SK-N-SH treated with all-trans-retinoic acid at 6 μM for 48 hours (cell line): ENCODE measurements at regions not wholly inside any gene's neighbourhood (a gene's known extent, or its start where the extent isn't known, plus 50 kb on each side); places are given as distances from the start of the nearest gene placed in this dataset.

Experiments used
- ATAC-seq: fragments of 200-7000 bp; cut with Tn5 transposase; 3 replicates; pipeline ENCODE4 v1.9.1; 2020; ENCODE audit warnings: mild to moderate bottlenecking, moderate library complexity
- ARNTL ChIP-seq: fragments of 450-650 bp; formaldehyde crosslinking; IDR thresholded peaks from 2 replicates; pipeline ENCODE4 v1.5.0; 2020; ENCODE audit warnings: low read depth, mild to moderate bottlenecking, moderate library complexity, borderline replicate concordance
- BACH2 ChIP-seq: fragments of 250-450 bp; sonication (Bioruptor Pico); IDR thresholded peaks from 2 replicates; pipeline ENCODE4 v1.9.0; 2021; ENCODE audit warnings: mild to moderate bottlenecking, borderline replicate concordance
- CSDC2 ChIP-seq: fragments of 250-450 bp; sonication (Bioruptor Pico); IDR thresholded peaks from 2 replicates; pipeline ENCODE4 v1.5.0; 2020; ENCODE audit warnings: mild to moderate bottlenecking, moderate library complexity
- GLIS3 ChIP-seq: fragments of 250-450 bp; sonication (Bioruptor Pico); IDR thresholded peaks from 2 replicates; pipeline ENCODE4 v1.5.0; 2020; ENCODE audit warnings: mild to moderate bottlenecking, moderate library complexity
- ISL1 ChIP-seq: fragments of 250-450 bp; sonication (Bioruptor Pico); IDR thresholded peaks from 2 replicates; pipeline ENCODE4 v2.1.2; 2022; ENCODE audit warnings: mild to moderate bottlenecking, moderate library complexity
- OSR1 ChIP-seq: fragments of 250-450 bp; sonication (Bioruptor Pico); IDR thresholded peaks from 2 replicates; pipeline ENCODE4 v1.8.0; 2022; ENCODE audit warnings: moderate library complexity, mild to moderate bottlenecking, inconsistent platforms
- PPARA ChIP-seq: fragments of 250-450 bp; sonication (Bioruptor Pico); IDR thresholded peaks from 2 replicates; pipeline ENCODE4 v1.5.0; 2020; ENCODE audit warnings: mild to moderate bottlenecking, borderline replicate concordance
- RARB ChIP-seq: fragments of 250-450 bp; sonication (Bioruptor Pico); IDR thresholded peaks from 2 replicates; pipeline ENCODE4 v1.8.0; 2021; ENCODE audit warnings: mild to moderate bottlenecking, moderate library complexity
- SNAI2 ChIP-seq: fragments of 250-450 bp; sonication (Bioruptor Pico); IDR thresholded peaks from 2 replicates; pipeline ENCODE4 v1.5.0; 2020; ENCODE audit warnings: mild to moderate bottlenecking, moderate library complexity
- TCF4 ChIP-seq: fragments of 250-450 bp; sonication (Bioruptor Pico); IDR thresholded peaks from 2 replicates; pipeline ENCODE4 v1.8.0; 2021; ENCODE audit warnings: mild to moderate bottlenecking, moderate library complexity, borderline replicate concordance
- TOX ChIP-seq: fragments of 250-450 bp; sonication (Bioruptor Pico); IDR thresholded peaks from 2 replicates; pipeline ENCODE4 v1.8.0; 2021; ENCODE audit warnings: mild to moderate bottlenecking, moderate library complexity, borderline replicate concordance
- ZFP30 ChIP-seq: fragments of 450-650 bp; formaldehyde crosslinking; IDR thresholded peaks from 2 replicates; pipeline ENCODE4 v1.5.0; 2022; ENCODE audit warnings: mild to moderate bottlenecking, moderate library complexity
- ZNF565 ChIP-seq: fragments of 450-650 bp; formaldehyde crosslinking; conservative IDR thresholded peaks from 2 replicates; pipeline ENCODE4 v1.5.0; 2020; ENCODE audit warnings: low read depth, mild to moderate bottlenecking, moderate library complexity
- ZNF70 ChIP-seq: fragments of 450-650 bp; formaldehyde crosslinking; IDR thresholded peaks from 2 replicates; pipeline ENCODE4 v1.5.0; 2020; ENCODE audit warnings: mild to moderate bottlenecking, moderate library complexity
- ZNF8 ChIP-seq: fragments of 450-650 bp; formaldehyde crosslinking; IDR thresholded peaks from 2 replicates; pipeline ENCODE4 v1.5.0; 2020; ENCODE audit warnings: mild to moderate bottlenecking, moderate library complexity
- TF ChIP-seq, protein P1 (sequence below): fragments of 250-450 bp; sonication (Bioruptor Pico); IDR thresholded peaks from 2 replicates; pipeline ENCODE4 v1.8.0; 2020; ENCODE audit warnings: mild to moderate bottlenecking, moderate library complexity, borderline replicate concordance
- TF ChIP-seq, protein P2 (sequence below): fragments of 250-450 bp; sonication (Bioruptor Pico); IDR thresholded peaks from 2 replicates; pipeline ENCODE4 v1.8.0; 2021; ENCODE audit warnings: low read depth, mild to moderate bottlenecking, moderate library complexity, borderline replicate concordance
- TF ChIP-seq, protein P3 (sequence below): fragments of 250-450 bp; sonication (Bioruptor Pico); IDR thresholded peaks from 2 replicates; pipeline ENCODE4 v1.5.1; 2020; ENCODE audit warnings: low read depth, mild to moderate bottlenecking, moderate library complexity
- TF ChIP-seq, protein P4 (sequence below): fragments of 250-450 bp; sonication (Bioruptor Pico); IDR thresholded peaks from 2 replicates; pipeline ENCODE4 v1.5.1; 2021; ENCODE audit warnings: mild to moderate bottlenecking, moderate library complexity

DNA sequence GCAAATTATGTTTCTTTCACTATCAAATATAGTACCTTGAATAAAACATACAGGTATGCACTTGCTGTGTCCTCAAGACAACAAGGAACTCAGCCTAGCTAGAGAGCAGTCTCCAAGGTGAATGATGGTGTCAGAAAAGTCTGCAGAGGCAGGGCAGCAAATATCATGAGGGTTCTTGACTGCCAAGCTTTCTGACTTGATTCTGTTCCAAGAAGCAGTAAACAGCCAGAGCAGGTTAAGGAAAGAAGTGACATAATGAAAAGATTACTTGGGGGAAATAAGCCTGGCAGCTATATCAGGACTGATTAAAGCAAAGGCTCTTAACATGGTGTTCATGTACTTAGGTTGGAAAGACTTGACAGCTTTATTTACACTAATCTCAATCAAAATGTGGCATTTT lies 192.2 kb upstream of the GADL1 start:
- TF ChIP-seq SNAI2 (CRISPR knock-in tag) (no peak), ZFP30 (no peak), ARNTL (CRISPR knock-in tag) (no peak), RARB (CRISPR knock-in tag) (no peak), ZNF565 (CRISPR knock-in tag) (no peak), OSR1 (CRISPR knock-in tag) (no peak), GLIS3 (no peak), TOX (CRISPR knock-in tag) (no peak), ISL1 (no peak), BACH2 (CRISPR knock-in tag) (no peak), ZNF8 (no peak), CSDC2 (CRISPR knock-in tag) (no peak)
- TF ChIP-seq, protein P1, sequence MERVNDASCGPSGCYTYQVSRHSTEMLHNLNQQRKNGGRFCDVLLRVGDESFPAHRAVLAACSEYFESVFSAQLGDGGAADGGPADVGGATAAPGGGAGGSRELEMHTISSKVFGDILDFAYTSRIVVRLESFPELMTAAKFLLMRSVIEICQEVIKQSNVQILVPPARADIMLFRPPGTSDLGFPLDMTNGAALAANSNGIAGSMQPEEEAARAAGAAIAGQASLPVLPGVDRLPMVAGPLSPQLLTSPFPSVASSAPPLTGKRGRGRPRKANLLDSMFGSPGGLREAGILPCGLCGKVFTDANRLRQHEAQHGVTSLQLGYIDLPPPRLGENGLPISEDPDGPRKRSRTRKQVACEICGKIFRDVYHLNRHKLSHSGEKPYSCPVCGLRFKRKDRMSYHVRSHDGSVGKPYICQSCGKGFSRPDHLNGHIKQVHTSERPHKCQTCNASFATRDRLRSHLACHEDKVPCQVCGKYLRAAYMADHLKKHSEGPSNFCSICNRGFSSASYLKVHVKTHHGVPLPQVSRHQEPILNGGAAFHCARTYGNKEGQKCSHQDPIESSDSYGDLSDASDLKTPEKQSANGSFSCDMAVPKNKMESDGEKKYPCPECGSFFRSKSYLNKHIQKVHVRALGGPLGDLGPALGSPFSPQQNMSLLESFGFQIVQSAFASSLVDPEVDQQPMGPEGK = no peak
- TF ChIP-seq, protein P2, sequence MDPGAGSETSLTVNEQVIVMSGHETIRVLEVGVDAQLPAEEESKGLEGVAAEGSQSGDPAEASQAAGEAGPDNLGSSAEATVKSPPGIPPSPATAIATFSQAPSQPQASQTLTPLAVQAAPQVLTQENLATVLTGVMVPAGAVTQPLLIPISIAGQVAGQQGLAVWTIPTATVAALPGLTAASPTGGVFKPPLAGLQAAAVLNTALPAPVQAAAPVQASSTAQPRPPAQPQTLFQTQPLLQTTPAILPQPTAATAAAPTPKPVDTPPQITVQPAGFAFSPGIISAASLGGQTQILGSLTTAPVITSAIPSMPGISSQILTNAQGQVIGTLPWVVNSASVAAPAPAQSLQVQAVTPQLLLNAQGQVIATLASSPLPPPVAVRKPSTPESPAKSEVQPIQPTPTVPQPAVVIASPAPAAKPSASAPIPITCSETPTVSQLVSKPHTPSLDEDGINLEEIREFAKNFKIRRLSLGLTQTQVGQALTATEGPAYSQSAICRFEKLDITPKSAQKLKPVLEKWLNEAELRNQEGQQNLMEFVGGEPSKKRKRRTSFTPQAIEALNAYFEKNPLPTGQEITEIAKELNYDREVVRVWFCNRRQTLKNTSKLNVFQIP (CRISPR knock-in tag) = no peak
- TF ChIP-seq, protein P3, sequence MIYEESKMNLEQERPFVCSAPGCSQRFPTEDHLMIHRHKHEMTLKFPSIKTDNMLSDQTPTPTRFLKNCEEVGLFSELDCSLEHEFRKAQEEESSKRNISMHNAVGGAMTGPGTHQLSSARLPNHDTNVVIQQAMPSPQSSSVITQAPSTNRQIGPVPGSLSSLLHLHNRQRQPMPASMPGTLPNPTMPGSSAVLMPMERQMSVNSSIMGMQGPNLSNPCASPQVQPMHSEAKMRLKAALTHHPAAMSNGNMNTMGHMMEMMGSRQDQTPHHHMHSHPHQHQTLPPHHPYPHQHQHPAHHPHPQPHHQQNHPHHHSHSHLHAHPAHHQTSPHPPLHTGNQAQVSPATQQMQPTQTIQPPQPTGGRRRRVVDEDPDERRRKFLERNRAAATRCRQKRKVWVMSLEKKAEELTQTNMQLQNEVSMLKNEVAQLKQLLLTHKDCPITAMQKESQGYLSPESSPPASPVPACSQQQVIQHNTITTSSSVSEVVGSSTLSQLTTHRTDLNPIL (CRISPR knock-in tag) = no peak
- ATAC-seq = no peak

DNA sequence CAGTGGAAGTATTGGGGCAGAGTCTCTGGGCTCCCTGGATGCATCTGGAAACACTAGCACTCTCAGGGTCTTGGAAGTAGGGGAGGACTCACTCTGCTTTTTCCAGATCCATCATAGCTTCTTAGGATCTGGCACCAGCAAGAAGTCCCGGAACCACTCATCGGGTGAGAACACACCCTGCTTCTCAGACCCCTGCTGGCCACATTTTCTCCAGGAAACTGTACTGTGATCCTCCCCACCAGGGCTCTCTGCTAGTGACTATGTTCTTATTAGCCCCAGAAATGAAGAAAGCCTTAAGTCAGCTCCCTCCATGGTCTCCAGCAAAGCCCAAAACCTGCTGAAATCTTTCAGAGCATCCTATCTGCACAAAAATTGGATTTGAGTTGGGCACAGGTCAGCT lies 197.3 kb upstream of the GADL1 start:
- no peak for ATAC-seq
- TF ChIP-seq TCF4 = no peak
- TF ChIP-seq, protein P4, sequence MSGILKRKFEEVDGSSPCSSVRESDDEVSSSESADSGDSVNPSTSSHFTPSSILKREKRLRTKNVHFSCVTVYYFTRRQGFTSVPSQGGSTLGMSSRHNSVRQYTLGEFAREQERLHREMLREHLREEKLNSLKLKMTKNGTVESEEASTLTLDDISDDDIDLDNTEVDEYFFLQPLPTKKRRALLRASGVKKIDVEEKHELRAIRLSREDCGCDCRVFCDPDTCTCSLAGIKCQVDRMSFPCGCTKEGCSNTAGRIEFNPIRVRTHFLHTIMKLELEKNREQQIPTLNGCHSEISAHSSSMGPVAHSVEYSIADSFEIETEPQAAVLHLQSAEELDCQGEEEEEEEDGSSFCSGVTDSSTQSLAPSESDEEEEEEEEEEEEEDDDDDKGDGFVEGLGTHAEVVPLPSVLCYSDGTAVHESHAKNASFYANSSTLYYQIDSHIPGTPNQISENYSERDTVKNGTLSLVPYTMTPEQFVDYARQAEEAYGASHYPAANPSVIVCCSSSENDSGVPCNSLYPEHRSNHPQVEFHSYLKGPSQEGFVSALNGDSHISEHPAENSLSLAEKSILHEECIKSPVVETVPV (CRISPR knock-in tag) = no peak
- TF ChIP-seq BACH2 (CRISPR knock-in tag) = no peak
- no peak for TF ChIP-seq TOX (CRISPR knock-in tag)
- no peak for TF ChIP-seq ARNTL (CRISPR knock-in tag)
- TF ChIP-seq ISL1 = no peak
- TF ChIP-seq ZNF70 (CRISPR knock-in tag) = no peak
- no peak for TF ChIP-seq PPARA (CRISPR knock-in tag)
- TF ChIP-seq GLIS3 = no peak

DNA sequence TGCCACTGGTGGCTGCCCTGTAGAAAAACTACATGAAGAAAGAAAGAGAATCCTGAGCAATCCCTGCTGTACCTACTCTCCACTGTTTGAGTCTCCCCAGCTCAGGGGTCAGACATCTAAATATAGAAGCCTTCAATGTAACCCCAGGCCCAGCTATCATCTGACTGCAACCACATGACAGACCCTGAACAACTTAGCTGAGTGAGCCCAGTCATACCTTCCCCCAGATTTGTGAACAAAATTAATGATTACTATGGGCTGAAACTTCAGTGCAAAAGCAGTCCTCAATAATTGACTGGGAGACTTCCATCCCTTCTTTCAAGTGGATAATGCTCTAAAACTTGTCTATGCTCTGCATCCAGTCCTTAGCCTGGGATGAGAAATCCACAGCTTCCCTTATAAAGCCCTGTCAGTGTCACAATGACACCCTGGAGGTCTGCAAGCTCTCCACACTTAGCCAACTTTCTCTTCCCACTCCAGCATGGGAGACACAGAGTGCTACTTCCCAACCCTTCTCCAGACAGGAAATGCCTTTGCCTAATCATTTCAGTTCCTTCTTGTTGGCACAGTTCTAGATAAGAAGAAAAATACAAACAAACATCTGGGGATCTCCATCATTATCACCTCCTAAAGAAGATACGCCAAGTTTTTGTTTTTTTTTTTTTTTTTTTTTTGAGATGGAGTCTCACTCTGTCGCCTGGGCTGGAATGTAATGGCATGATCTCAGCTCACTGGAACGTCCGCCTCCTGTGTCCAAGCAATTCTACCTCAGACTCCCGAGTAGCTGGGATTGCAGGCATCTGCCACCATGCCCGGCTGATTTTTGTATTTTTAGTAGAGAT lies 198.5 kb upstream of the GADL1 start:
- ATAC-seq = no peak
- no peak for TF ChIP-seq OSR1 (CRISPR knock-in tag)
- no peak for TF ChIP-seq ARNTL (CRISPR knock-in tag)
- TF ChIP-seq, protein P4 (CRISPR knock-in tag) = no peak
- TF ChIP-seq RARB (CRISPR knock-in tag) = no peak
- TF ChIP-seq, protein P2 (CRISPR knock-in tag) = no peak
- TF ChIP-seq TOX (CRISPR knock-in tag) = no peak
